ENCODE measurements at regions not wholly inside any gene's neighbourhood (a gene's known extent, or its start where the extent isn't known, plus 50 kb on each side); places are given as distances from the start of the nearest gene placed in this dataset.

- TF ChIP-seq CTCF (conservative IDR thresholded peaks at IDR 0.05), result no peak
- no peak for TF ChIP-seq ZFX (IDR thresholded peaks at IDR 0.05)
These were observed 270.4 kb downstream of the MED10 start for GRCh38 chr5:6107675-6108539.
